H1 (cell line): ENCODE measurements at regions not wholly inside any gene's neighbourhood (a gene's known extent, or its start where the extent isn't known, plus 50 kb on each side); places are given as distances from the start of the nearest gene placed in this dataset.

Experiments used
- CTCF ChIA-PET: fragments of 300-600 bp; sonication (Branson Sonifier 250); formaldehyde crosslinking; loops from one replicate; lab custom pipeline; 2021; ENCODE audit not compliant: partially characterized antibody; lab: Charles Lee
- POLR2A ChIA-PET: fragments of 300-600 bp; sonication (Branson Sonifier 250); formaldehyde crosslinking; loops from one replicate; lab custom pipeline; 2021; ENCODE audit warnings: inconsistent platforms; ENCODE audit not compliant: partially characterized antibody; lab: Charles Lee
- DNase-seq, 2 experiments: peaks; one replicate each; pipeline versions ENCODE4 v3.0.0 to v3.0.0-alpha.2; 2010 to 2022; ENCODE audit warnings: low spot score in 2 of 2, low read depth in 1 of 2, mixed read lengths in 1 of 2
- FAIRE-seq: peaks from 2 replicates; lab custom pipeline; 2011; peaks lifted over from hg19 to GRCh38; lab: Jason Lieb, UNC
- H2AFZ ChIP-seq: 2 replicates; pipeline ENCODE4 v1.8.1; 2012; ENCODE audit warnings: low read length, inconsistent platforms
- H2AK5ac ChIP-seq: 2 replicates; pipeline ENCODE4 v1.6.1; 2013; ENCODE audit warnings: low read depth, low read length
- H2BK120ac ChIP-seq: replicated peaks from 2 replicates; pipeline ENCODE3; 2013; ENCODE audit warnings: low read depth, low read length, inconsistent platforms
- H2BK12ac ChIP-seq: 2 replicates; pipeline ENCODE4 v1.6.1; 2013; ENCODE audit warnings: low read depth, low read length
- H2BK15ac ChIP-seq: 2 replicates; pipeline ENCODE4 v1.6.1; 2013; ENCODE audit warnings: low read length
- H2BK20ac ChIP-seq: 2 replicates; pipeline ENCODE4 v1.6.1; 2013; ENCODE audit warnings: low read length
- H2BK5ac ChIP-seq: 2 replicates; pipeline ENCODE4 v1.6.1; 2013; ENCODE audit warnings: low read depth, low read length
- H3K14ac ChIP-seq: 2 replicates; pipeline ENCODE4 v1.6.1; 2013; ENCODE audit warnings: inconsistent platforms; ENCODE audit not compliant: insufficient read length
- H3K18ac ChIP-seq: 2 replicates; pipeline ENCODE4 v1.6.1; 2013; ENCODE audit warnings: low read length; ENCODE audit errors: extremely low read depth
- H3K23ac ChIP-seq: 2 replicates; pipeline ENCODE4 v1.6.1; 2013; ENCODE audit warnings: inconsistent platforms; ENCODE audit not compliant: insufficient read length
- H3K23me2 ChIP-seq: 2 replicates; pipeline ENCODE4 v1.6.1; 2013; ENCODE audit warnings: low read depth, low read length
- H3K27ac ChIP-seq: 2 replicates; pipeline ENCODE4 v1.6.1; 2011; ENCODE audit warnings: low read depth, low read length, inconsistent platforms
- H3K27me3 ChIP-seq, 4 experiments: replicated peaks in 1 of 4; 1 replicate in 1 of 4; 2 replicates in 3 of 4; pipeline versions ENCODE4 v1.6.1 to v1.8.1; 2011 to 2013; ENCODE audit warnings: low read length in 3 of 4, mild to moderate bottlenecking in 3 of 4, inconsistent platforms in 2 of 4, mixed read lengths in 2 of 4, moderate library complexity in 1 of 4; ENCODE audit not compliant: control insufficient read depth in 3 of 4, insufficient read depth in 3 of 4; ENCODE audit errors: extremely low read depth in 1 of 4
- H3K36me3 ChIP-seq, 4 experiments: 2 replicates each; pipeline versions ENCODE4 v1.6.1 to v1.8.1; 2011 to 2013; ENCODE audit warnings: mild to moderate bottlenecking in 4 of 4, low read length in 3 of 4, moderate library complexity in 2 of 4, control low read depth in 1 of 4, inconsistent platforms in 1 of 4; ENCODE audit not compliant: insufficient read depth in 4 of 4, control insufficient read depth in 2 of 4
- H3K4ac ChIP-seq: replicated peaks from 2 replicates; pipeline ENCODE3; 2013; ENCODE audit warnings: low read length, low read depth, mixed read lengths, inconsistent platforms; ENCODE audit not compliant: insufficient read length
- H3K4me1 ChIP-seq, 4 experiments: replicated peaks in 1 of 4; 1 replicate in 1 of 4; 2 replicates in 3 of 4; pipeline versions ENCODE4 v1.6.1 to v1.8.1; 2011 to 2013; ENCODE audit warnings: low read length in 3 of 4, inconsistent platforms in 2 of 4, mixed read lengths in 1 of 4; ENCODE audit not compliant: insufficient read depth in 4 of 4, control insufficient read depth in 3 of 4
- H3K4me2 ChIP-seq, 2 experiments: 2 replicates each; pipeline versions ENCODE4 v1.6.1 to v1.8.1; 2011 to 2013; ENCODE audit warnings: low read depth in 2 of 2, low read length in 2 of 2, control low read depth in 1 of 2, inconsistent platforms in 1 of 2, mild to moderate bottlenecking in 1 of 2; ENCODE audit not compliant: insufficient read depth in 1 of 2
- H3K4me3 ChIP-seq, 4 experiments: fragments of 200-600, 300-600 bp in 1 of 4; sonication (generic), shearing (Covaris generic), sonication (Bioruptor Twin) in 1 of 4; 2 replicates each; pipeline versions ENCODE4 v1.5.1 to v1.8.1; 2011 to 2016; ENCODE audit warnings: low read length in 4 of 4, low read depth in 3 of 4, control low read depth in 2 of 4, inconsistent platforms in 2 of 4, mild to moderate bottlenecking in 2 of 4, mixed read lengths in 1 of 4, moderate library complexity in 1 of 4; ENCODE audit not compliant: insufficient read depth in 2 of 4; ENCODE audit errors: extremely low read depth in 1 of 4
- H3K56ac ChIP-seq: replicated peaks from 2 replicates; pipeline ENCODE3; 2013; ENCODE audit warnings: low read depth, mild to moderate bottlenecking, mixed read lengths, low read length, inconsistent platforms; ENCODE audit not compliant: insufficient read length
- H3K79me1 ChIP-seq: 2 replicates; pipeline ENCODE4 v1.6.1; 2013; ENCODE audit warnings: low read depth, low read length, control low read depth
- H3K79me2 ChIP-seq, 2 experiments: 2 replicates each; pipeline versions ENCODE4 v1.6.1 to v1.8.1; 2012 to 2013; ENCODE audit warnings: low read length in 2 of 2, mild to moderate bottlenecking in 2 of 2, inconsistent platforms in 1 of 2; ENCODE audit not compliant: insufficient read depth in 2 of 2, control insufficient read depth in 1 of 2
- H3K9ac ChIP-seq, 4 experiments: replicated peaks in 1 of 4; 1 replicate in 1 of 4; 2 replicates in 3 of 4; pipeline versions ENCODE4 v1.6.1 to v1.8.1; 2011 to 2013; ENCODE audit warnings: low read depth in 3 of 4, low read length in 3 of 4, control low read depth in 2 of 4, mild to moderate bottlenecking in 2 of 4, moderate library complexity in 2 of 4, inconsistent platforms in 1 of 4; ENCODE audit errors: extremely low read depth in 1 of 4
- H3K9me3 ChIP-seq, 2 experiments: 2 replicates each; pipeline versions ENCODE4 v1.6.1 to v1.8.1; 2012 to 2013; ENCODE audit warnings: mild to moderate bottlenecking in 2 of 2, moderate library complexity in 2 of 2, control low read depth in 1 of 2, inconsistent platforms in 1 of 2, low read depth in 1 of 2, low read length in 1 of 2, mixed read lengths in 1 of 2; ENCODE audit not compliant: insufficient read depth in 2 of 2
- H4K20me1 ChIP-seq, 2 experiments: replicated peaks in 1 of 2; 2 replicates each; pipeline versions ENCODE3 to v1.8.1; 2011 to 2013; ENCODE audit warnings: inconsistent platforms in 2 of 2, low read length in 2 of 2, mild to moderate bottlenecking in 1 of 2; ENCODE audit not compliant: insufficient read depth in 2 of 2, control insufficient read depth in 1 of 2
- H4K5ac ChIP-seq: 2 replicates; pipeline ENCODE4 v1.6.1; 2013; ENCODE audit warnings: low read length, low read depth, mixed read lengths, inconsistent platforms; ENCODE audit not compliant: insufficient read length
- H4K8ac ChIP-seq: 2 replicates; pipeline ENCODE4 v1.8.0; 2013; ENCODE audit warnings: mild to moderate bottlenecking, moderate library complexity, low read length, inconsistent platforms; ENCODE audit not compliant: insufficient read depth; ENCODE audit errors: extremely low read depth
- H4K91ac ChIP-seq: replicated peaks from 2 replicates; pipeline ENCODE3; 2013; ENCODE audit warnings: low read length, mixed read lengths, inconsistent platforms; ENCODE audit not compliant: insufficient read length
- CBX5 ChIP-seq: fragments of 300-800, 300-1000 bp; sonication (generic); IDR thresholded peaks from 2 replicates; pipeline ENCODE4 v1.7.1; 2016; ENCODE audit warnings: antibody characterized with exemption, low read length, low read depth
- CREB1 ChIP-seq: IDR thresholded peaks from 2 replicates; pipeline ENCODE4 v1.6.1; 2012; ENCODE audit warnings: inconsistent platforms
- EP300 ChIP-seq, 2 experiments: IDR thresholded peaks; 1 replicate in 1 of 2; 2 replicates in 1 of 2; pipeline ENCODE4 v1.6.1; 2011 to 2012; ENCODE audit warnings: low read depth in 2 of 2, low read length in 2 of 2, mild to moderate bottlenecking in 2 of 2, borderline replicate concordance in 1 of 2, inconsistent platforms in 1 of 2, moderate library complexity in 1 of 2
- KDM4A ChIP-seq: IDR thresholded peaks from one replicate; pipeline ENCODE4 v1.7.1; 2012; ENCODE audit warnings: low read depth, mild to moderate bottlenecking, moderate library complexity, low read length, inconsistent platforms; ENCODE audit not compliant: severe bottlenecking
- RNF2 ChIP-seq: fragments of 200-900, 300-1000 bp; sonication (generic); IDR thresholded peaks from 2 replicates; pipeline ENCODE4 v1.7.1; 2016; ENCODE audit warnings: borderline replicate concordance, low read depth, mild to moderate bottlenecking, antibody characterized with exemption, low read length; ENCODE audit not compliant: poor library complexity, severe bottlenecking; ENCODE audit errors: missing control alignments
- SIX5 ChIP-seq: IDR thresholded peaks from 2 replicates; pipeline ENCODE4 v1.6.1; 2011; ENCODE audit warnings: mild to moderate bottlenecking, low read depth, low read length
- SP4 ChIP-seq: IDR thresholded peaks from 2 replicates; pipeline ENCODE4 v1.6.1; 2012; ENCODE audit warnings: low read length, inconsistent platforms
- TAF1 ChIP-seq: IDR thresholded peaks from 2 replicates; pipeline ENCODE4 v1.6.1; 2011; ENCODE audit warnings: mild to moderate bottlenecking, low read depth, low read length
- TEAD4 ChIP-seq: IDR thresholded peaks from 2 replicates; pipeline ENCODE4 v1.6.1; 2012; ENCODE audit warnings: low read depth, low read length, inconsistent platforms, mixed read lengths
- WGBS, 2 experiments: shearing (Covaris generic) in 1 of 2; methylation state at CpG; one replicate each; pipeline versions ENCODE4 v1.1.6 to v1.1.7; 2013 to 2015; ENCODE audit warnings: low lambda C conversion rate in 2 of 2, mixed read lengths in 2 of 2, inconsistent platforms in 1 of 2, low coverage in 1 of 2, missing lambda C conversion rate in 1 of 2; ENCODE audit not compliant: insufficient replicate concordance in 2 of 2, insufficient coverage in 1 of 2, insufficient read length in 1 of 2; ENCODE audit errors: extremely low coverage in 1 of 2, missing lambda C conversion rate in 1 of 2; 5-methylcytosine and 5-hydroxymethylcytosine counted together
- TF ChIP-seq, protein P1 (sequence below), 3 experiments: IDR thresholded peaks; 1 replicate in 2 of 3; 2 replicates in 1 of 3; pipeline versions ENCODE4 v1.5.1 to v1.6.1; 2011; ENCODE audit warnings: low read length in 3 of 3, mild to moderate bottlenecking in 3 of 3, inconsistent platforms in 2 of 3, low read depth in 1 of 3, moderate library complexity in 1 of 3; ENCODE audit not compliant: insufficient read depth in 1 of 3; ENCODE audit errors: control extremely low read depth in 1 of 3

DNA sequence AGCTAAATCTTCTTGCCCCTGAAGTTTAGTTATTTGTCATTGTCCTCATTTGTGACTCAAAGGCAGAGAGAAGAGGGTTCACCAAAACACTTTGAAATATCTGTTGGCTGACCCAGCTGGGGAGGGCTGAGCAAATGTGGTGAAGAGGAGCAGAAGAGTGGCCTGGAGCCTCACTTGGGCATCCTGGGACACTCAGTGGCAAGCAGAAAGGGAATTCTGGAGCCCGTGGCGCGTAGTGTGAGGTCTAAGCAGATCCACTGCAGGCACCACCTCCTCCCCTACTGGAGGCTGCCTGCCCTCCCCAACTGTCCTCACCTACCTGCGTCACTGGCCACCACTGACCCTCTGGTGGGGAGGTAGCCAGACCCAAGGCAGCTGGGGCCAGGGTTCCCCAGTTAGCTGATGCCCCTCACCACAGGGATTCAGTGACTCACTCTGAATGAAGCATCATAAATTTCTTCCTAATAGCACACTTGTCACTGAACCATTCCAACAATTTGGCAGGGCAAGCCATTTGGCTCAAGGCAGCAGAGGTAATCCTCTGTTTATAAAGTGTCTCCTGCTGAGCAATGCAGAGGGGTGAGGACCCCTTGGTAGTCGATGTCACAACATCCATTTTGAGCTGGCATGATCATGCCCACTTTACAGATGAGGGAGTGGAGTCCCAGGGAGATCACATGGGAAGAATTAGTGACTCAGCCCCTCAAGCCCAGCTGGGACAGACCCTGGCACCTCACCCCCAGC is 80.3 kb downstream of the NENF start:
- 96% methylated on average over 5 of the region's 5 CpGs; no CpG with 5 or more reads in 1 of the 2 experiments for WGBS, 2 experiments
- CTCF ChIA-PET: interaction anchor here (0.6 to 5.4 kb wide), 9 partner anchors 10 to 323 kb away, joined by 3 to 30 read pairs (median 3); no protein-coding TSS in a partner anchor
- H3K27me3 ChIP-seq: peaks cover 8 to 41% (median 29%) of the 10 kb centered on the region in 4 experiments
- TF ChIP-seq SIX5 (no peak), TAF1 (no peak), TEAD4 (no peak), KDM4A (no peak), CREB1 (no peak), RNF2 (no peak), CBX5 (no peak), SP4 (no peak), EP300 (IDR thresholded peaks at IDR 0.05; ENCODE audit: borderline replicate concordance in 1 of 2, low read depth in 2 of 2, low read length in 2 of 2) (no peak)
- TF ChIP-seq, protein P1, sequence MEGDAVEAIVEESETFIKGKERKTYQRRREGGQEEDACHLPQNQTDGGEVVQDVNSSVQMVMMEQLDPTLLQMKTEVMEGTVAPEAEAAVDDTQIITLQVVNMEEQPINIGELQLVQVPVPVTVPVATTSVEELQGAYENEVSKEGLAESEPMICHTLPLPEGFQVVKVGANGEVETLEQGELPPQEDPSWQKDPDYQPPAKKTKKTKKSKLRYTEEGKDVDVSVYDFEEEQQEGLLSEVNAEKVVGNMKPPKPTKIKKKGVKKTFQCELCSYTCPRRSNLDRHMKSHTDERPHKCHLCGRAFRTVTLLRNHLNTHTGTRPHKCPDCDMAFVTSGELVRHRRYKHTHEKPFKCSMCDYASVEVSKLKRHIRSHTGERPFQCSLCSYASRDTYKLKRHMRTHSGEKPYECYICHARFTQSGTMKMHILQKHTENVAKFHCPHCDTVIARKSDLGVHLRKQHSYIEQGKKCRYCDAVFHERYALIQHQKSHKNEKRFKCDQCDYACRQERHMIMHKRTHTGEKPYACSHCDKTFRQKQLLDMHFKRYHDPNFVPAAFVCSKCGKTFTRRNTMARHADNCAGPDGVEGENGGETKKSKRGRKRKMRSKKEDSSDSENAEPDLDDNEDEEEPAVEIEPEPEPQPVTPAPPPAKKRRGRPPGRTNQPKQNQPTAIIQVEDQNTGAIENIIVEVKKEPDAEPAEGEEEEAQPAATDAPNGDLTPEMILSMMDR (IDR thresholded peaks at IDR 0.05; ENCODE audit: control extremely low read depth in 1 of 3, insufficient read depth in 1 of 3, low read depth in 1 of 3, low read length in 3 of 3): no peak

More for the DNA sequence above, 80.3 kb downstream of the NENF start:
- H4K20me1 ChIP-seq: no peaks in the 10 kb centered on the region
- H3K36me3 ChIP-seq: no peaks in the 10 kb centered on the region
- H3K4me1 ChIP-seq: peaks cover 1 to 11% (median 7%) of the 10 kb centered on the region in 4 experiments
- H2BK120ac ChIP-seq: no peak overlapping the region
- H3K23me2 ChIP-seq: no peaks in the 10 kb centered on the region; the same call in 1 of the 2 replicates
- H3K27ac ChIP-seq: no peak overlapping the region
- H3K4me2 ChIP-seq: no peak overlapping the region
- H2BK5ac ChIP-seq: no peak overlapping the region
- H4K91ac ChIP-seq: no peak overlapping the region
- no peaks in the 10 kb centered on the region for H3K79me1 ChIP-seq
- H2AFZ ChIP-seq: no peak overlapping the region
- H3K9me3 ChIP-seq: no peaks in the 10 kb centered on the region
- no peak overlapping the region for H3K4ac ChIP-seq
- no peak for FAIRE-seq
- H2BK20ac ChIP-seq: no peak overlapping the region
- H3K23ac ChIP-seq: no peak overlapping the region
- H2BK12ac ChIP-seq: no peak overlapping the region; the same call in 1 of the 2 replicates
- H3K9ac ChIP-seq: no peak overlapping the region
- H2AK5ac ChIP-seq: peak overlapping the region; percentile 53; the same call in 1 of the 2 replicates
- no peaks in the 10 kb centered on the region for H3K79me2 ChIP-seq
- POLR2A ChIA-PET: interaction anchor here (0.7 to 1.6 kb wide), 2 partner anchors 44 to 95 kb away, joined by 3 to 5 read pairs; partner anchors contain the start of gene ATF3
- DNase-seq: no peak
- no peak overlapping the region for H3K18ac ChIP-seq
- no peak overlapping the region for H3K56ac ChIP-seq
- H2BK15ac ChIP-seq: 0 out of 2 replicates have a peak overlapping the region, but pooled peaks have one; percentile 72
- no peak overlapping the region for H4K5ac ChIP-seq
- H3K14ac ChIP-seq: no peak overlapping the region
- H4K8ac ChIP-seq: no peak overlapping the region
- H3K4me3 ChIP-seq: no peak overlapping the region
